HG03432 (cell line): ENCODE measurements at regions not wholly inside any gene's neighbourhood (a gene's known extent, or its start where the extent isn't known, plus 50 kb on each side); places are given as distances from the start of the nearest gene placed in this dataset.
"Not testable (repeated sequence)": the region's sequence is repeated elsewhere in the genome, so short reads cannot be mapped to it uniquely, and the experiment has no call there.

Source experiments
- ATAC-seq: cut with Tn5 transposase; IDR thresholded peaks from one replicate; pipeline ENCODE4 v1.9.1; 2021; ENCODE audit warnings: mild to moderate bottlenecking, moderate library complexity; ENCODE audit not compliant: unreplicated experiment

DNA sequence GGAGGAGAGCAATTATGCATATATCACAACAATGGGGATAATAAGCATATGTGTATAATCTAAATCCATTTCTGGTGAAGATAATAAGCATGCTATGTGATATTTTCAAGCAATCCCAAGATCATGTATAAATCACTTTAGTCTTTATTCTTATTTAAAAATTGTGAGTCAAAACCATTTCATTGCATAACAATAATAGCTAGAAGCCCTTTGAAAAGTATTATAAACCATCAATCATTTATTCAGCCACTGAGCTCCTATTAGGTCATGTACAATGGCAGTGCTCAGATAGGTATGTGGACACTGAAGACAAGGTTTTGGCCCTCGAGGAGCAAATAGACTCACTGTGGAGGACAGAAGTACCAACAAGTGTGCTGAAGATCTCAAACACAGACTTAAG is 113.1 kb downstream of the CDCA7 start:
- no peak for ATAC-seq

DNA sequence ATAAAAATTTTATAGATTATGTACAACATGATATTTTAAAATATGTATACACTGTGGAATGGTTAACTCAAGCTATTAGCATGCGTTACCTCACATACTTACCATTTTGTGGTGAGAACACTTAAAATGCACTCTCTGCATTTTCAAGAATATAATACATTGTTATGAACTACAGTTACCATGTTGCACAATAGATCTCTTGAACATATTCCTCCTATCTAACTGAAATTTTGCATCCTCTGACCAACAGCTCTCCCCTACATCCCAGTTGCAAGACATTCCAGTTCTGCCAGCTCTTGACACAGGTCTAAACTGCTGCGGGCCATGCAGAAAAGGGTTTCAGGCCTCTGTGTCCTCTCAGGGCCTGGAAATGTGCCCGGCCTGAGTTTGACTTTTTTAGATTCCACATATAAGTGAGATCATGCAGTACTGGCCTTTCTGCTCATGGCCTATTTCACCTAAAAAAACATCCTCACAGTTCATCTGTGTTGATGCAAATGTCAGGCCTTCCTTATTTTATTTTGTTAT is 113.7 kb downstream of the CDCA7 start:
- no peak for ATAC-seq

DNA sequence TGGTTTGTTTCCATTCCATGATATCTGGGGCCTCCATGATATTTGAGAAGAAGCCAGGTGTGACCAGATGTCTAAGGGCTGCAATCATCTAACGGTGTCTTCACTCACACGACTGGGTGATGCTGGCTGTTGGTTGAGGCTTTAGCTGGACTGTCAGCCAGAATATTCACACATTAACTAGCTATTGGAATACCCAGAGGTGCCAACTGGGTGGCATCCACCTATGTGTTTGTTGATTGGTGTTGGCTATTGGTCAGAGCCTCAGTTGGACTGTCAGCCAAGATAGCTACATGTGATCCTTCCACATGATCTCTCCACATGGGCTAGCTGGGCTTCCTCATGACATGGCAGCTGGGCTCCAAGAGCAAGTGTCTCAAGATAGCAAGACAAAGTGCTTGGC is 117.4 kb downstream of the CDCA7 start:
- no peak for ATAC-seq

DNA sequence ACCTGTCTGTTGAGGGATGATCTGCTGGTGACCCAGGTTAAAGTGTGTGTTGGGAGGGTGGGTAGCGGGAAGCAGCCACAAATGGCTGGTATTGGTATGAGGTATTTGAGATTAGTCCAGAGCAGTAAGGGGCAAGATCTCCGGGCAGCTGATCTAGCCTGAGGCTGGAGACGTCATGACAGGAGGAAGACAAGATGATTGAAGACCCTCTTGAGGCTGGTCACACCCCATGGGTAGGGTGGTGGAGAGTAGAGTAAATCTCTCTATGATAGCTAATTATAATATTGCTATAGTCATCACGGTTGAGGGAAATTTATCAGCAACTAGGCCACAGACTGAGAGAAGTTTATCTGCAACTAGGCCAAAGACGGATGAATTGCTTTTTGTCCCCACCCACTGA is 128.5 kb downstream of the CDCA7 start:
- ATAC-seq = no peak

DNA sequence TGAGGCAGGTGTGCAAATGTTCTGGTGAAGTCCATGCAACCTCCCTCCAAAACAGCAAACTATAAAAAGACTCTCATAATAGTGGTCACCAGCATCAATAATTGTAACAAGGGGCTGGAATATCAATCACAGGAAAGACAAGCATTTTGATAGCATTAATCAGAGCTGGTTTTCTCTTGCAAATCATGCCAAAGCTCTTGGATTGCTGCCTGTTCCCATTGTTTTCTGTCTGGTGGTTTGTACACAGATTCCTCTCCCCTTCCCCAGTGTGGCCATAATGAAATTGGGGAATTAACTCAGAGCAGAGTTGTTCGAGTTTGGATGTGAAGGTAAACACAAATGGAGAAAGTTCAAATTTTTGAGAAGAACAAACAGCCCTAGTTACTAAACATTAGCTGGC is 134.2 kb downstream of the CDCA7 start:
- no peak for ATAC-seq

DNA sequence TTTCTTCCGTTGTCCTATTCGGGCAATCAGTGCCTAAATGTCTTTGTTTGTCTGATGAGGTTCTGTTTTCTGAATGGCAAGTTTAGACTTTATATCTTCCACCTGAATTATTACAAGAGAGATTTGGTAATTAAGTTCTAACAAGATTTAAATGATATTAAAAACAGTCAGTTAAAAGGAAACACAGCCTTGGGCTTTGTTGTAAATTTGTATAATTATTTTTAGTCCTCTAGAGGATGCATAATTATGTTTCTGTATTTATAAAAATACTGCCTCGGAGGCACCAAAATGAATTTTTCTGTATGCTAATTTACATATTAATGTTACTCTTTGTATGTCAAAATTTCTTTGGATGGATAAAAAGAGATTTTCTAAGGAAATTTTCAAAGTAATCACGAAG is 136.7 kb downstream of the CDCA7 start:
- no peak for ATAC-seq

DNA sequence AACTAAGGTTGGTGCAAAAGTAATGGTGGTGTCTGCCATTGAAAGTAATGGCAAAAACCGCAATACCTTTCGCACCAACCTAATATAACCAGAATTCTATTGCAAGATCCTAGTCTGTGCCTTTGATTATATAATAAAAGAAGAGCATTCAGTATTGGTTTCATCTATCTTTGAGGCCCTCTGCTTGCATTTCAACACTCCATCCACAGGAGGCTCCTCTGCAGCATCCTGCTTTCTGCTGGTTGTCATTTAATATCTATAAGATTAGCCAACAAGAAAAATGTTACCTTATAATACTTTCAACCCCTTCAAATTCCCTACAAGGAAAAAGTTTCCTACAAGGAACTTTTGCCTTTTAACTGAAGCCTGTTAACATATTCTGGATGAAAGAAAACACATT is 139.2 kb downstream of the CDCA7 start:
- no peak for ATAC-seq

DNA sequence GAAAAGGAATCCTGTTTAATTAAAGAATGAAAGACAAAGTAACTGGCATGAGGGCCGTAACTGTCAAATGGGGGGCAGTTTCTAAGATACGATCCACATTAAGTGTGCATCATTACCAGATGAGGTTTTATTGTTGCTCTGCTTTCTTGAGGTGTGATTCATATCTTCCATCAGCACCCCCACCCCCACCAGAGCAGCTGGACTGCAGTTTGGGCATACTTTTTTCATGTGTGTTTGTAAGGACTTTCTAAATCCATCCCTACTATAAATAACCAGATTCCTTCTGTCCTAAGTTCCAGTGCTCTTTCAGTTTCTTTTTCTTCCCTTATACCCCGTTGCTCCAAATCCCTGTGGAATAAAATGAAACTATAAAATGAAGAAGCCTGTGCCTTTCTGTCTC is 142.1 kb downstream of the CDCA7 start:
- ATAC-seq = no peak

DNA sequence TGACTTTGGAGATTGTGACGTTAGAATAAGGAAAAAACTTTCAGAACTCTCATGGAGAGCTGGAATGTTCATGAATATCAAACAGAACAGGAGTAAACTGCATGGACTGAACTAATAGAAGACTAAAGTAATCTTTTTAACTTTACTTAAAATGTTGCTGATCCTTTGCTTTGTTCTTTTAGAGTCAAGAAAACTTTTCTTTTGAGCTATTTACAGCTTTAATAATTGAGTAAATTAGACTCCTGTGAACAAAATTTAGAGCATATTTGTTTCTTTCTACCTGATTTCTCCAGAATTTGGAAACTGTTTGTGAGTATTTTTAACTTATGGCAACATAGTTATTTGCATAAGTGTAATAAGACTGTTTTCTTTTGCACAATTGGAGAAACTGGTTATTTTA is 146.3 kb downstream of the CDCA7 start:
- ATAC-seq = no peak

DNA sequence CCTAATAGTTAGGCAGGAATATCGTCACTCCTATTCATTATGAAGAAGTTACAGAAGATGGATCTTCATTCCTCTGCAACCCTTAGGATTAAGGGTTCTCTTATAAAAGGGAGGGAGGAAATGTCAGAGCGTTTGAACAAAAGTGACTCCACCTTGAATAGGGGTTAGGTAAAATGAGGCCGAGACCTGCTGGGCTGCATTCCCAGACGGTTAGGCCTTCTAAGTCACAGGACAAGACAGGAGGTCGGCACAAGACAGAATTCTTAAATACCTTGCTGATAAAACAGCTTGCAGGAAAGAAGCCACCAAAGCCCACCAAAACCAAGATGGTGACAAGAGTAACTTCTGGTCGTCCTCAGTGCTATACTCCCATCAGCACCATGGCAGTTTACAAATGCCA is 147.6 kb downstream of the CDCA7 start:
- no peak for ATAC-seq

DNA sequence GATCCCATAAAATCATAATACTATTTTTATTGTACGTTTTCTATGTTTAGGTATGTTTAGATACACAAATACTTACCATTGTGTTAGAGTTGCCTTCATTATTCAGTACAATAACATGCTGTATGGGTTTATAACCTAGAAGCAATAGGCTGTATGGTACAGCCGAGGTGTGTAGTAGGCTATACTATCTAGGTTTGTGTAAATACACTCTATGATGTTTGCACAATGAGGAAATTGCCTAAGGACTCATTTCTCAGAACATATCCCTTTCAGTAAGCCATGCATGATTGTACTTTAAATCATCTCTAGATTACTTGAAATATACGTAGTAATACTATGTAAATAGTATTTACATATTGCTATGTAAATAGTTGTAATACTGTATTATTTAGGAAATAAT is 156.7 kb downstream of the CDCA7 start:
- no peak for ATAC-seq

DNA sequence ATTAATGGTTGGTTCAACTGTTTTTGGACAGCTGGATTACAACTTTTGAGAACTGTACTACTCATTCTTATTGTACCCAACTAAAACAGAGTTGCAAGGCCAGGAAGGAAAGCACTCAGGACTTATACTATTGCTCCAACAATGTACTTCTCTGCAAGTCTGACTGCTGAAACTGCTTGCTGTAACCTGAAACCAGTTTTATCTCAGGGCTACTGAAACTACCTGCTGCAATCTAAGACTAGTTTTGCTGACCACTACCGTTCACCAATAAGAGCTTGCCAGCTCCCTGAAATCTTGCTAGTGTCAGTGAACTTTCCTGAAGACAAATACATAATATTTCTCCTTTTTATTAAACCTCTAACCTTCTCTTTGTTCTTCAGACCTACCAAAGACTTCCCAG is 157.3 kb downstream of the CDCA7 start:
- no peak for ATAC-seq

DNA sequence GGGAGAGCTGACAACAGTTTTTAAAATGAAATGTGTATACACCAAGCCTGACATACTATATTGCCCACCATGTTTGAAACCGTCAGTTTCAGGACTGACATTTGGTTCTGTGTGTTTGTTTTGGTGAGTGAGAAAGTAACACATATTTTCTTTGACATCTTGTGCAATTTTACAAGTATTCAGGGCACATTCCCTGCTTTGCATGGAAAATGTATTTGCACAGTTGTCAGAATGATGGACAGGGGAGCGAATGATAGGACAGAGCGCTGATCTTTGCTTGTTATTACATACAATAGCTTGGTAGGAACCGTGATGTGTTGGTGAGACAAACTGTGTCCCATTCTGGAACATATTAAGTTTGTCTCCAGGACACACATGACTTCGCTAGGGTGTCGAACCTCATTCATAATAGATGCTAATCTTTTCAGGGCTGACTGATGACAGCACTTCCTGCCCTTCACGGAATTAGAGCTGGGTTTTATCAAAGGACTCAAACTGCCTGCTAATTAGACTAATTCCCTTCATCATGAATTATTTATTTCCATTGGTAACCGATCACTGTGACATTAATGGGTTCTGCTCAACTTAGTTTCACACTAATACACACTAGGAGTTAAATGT is 158.5 kb downstream of the CDCA7 start:
- ATAC-seq = no peak

DNA sequence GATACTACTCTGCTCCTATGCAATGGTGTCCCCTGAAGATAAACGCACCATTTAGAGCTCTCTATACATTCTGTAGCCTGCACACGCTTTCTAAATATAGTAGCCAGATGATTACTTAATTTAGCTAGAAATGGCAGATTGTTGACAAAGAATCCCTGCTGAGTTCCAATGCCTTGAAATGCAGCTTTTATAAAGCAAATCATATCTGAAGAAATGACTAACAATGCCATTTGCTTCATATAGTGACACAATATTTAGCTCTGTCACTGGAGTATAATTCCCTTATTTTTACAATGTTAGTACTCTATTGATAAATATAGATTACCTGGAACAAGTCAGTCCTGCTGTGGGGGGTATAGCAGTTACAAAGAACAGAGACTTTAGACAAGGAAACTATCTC is 166.2 kb downstream of the CDCA7 start:
- no peak for ATAC-seq

DNA sequence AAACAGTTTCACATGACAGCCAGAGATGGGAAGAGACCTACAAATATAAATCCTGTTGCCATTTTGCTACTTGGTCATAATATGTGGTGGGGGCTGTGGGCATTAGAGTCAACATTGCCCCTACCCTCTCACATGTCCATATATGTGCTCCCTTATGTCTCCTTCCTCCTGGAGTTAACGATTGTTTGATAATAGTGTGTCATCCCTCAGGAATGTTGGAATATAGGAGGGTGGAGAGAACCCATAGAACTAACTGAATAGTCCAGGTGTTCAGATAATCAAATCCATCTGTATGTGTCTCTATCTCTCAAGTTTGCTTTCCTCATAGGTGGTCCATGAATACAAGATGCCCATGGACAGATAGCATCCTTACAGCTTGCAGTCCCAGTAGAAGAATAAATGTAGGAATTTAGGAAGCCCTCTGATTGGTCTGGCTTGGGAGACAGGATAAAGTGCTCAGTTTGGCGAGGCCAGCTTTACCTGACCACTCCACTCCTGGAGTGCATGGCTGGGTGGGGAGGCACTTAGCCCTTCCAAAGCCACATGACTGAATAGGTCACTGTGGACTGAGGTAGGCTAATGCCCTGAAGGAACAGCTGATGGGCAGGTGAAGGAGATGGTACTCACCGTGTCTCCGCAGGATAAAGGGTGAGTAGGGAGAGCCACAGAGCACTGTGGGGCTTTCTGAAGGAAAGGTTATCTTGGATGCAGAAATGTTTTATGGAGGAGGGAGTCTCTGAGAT is 166.9 kb downstream of the CDCA7 start:
- ATAC-seq = no peak

DNA sequence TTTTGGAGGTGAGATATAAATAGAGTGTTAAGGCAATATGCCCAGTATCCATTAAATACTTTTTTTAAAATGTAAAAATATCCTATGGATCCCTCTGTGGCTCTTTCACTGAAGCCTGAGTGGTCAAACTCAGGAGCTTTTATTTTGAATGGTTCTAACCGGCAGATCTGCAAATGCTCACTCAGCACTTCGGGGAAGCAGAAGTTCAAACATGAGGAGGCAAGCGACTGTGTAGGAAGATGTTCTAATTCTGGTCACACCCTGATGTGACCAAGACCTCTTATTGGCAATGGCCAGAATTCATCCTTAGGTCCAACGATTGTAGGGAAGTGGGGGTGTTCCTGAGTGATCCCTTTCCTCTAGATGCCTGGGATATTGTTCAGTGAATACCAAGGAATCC is 168.8 kb downstream of the CDCA7 start:
- no peak for ATAC-seq

DNA sequence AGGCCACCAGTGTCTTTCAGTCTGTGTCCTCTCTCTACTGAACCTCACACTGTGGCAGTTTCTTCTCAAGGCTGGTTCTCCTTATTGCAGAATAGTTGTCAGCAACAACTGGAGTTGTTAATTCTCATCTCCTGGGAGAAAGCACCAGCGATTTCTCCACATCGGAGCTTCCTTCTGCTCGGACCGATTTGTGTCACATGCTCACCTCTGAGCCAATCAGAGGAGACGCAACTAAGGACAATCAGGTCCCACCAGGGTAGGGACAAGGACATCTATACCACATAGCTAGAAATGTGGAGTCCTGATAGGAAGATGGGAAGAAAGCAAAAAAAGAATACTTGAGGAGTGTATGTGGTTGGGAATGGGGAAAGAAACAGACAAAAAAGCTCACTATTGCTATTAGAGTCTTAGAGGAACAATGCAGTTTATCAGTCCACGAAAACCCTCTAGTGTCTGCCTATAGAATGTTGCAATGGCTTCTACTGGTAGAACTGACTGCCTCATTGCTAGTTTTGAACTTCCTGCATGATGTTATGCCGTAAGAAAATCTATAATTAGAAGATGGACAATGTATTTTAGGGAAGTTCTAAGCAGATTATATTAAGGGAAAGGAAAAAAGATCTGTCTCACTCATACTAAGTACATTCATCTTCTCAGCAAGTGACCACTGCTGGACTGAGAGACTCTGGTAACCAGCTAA is 169.7 kb downstream of the CDCA7 start:
- no peak for ATAC-seq

DNA sequence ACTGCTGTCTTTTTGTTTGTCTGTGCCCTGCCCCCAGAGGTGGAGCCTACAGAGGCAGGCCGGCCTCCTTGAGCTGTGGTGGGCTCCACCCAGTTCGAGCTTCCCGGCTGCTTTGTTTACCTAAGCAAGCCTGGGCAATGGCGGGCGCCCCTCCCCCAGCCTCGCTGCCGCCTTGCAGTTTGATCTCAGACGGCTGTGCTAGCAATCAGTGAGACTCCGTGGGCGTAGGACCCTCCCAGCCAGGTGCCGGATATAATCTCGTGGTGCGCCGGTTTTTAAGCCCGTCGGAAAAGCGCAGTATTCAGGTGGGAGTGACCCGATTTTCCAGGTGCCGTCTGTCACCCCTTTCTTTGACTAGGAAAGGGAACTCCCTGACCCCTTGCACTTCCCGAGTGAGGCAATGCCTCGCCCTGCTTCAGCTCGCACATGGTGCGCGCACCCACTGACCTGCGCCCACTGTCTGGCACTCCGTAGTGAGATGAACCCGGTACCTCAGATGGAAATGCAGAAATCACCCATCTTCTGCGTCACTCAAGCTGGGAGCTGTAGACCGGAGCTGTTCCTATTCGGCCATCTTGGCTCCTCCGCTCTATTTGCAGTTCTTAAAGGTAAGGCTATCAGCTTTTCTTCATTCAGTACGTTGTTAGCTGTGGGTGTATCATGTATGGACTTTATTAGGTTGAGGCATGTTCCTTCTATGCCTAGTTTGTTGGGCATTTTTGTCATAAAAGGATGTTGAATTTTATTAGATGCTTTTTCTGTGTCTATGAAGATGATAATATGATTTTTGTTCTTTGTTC is 178.3 kb downstream of the CDCA7 start:
- not testable (repeated sequence) for ATAC-seq

DNA sequence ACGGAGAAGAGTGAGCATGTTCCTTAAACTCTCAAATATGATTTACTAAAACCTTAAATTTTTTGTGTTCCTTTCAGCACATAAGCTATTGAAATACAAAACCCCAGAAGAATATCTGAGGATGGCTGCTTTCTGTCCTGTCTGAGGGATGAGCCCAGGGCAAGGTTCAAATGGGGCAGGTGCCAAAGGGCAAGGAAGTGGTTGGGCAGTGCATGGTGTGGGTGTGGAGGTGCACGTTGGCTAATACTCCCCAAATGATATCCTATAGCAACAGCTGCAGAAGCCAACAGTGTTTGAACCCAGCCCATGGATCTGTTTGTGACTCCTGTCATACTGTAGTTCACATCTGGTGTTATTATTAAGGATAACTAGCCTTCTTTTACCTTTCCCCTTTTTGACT is 183.0 kb downstream of the CDCA7 start:
- no peak for ATAC-seq

DNA sequence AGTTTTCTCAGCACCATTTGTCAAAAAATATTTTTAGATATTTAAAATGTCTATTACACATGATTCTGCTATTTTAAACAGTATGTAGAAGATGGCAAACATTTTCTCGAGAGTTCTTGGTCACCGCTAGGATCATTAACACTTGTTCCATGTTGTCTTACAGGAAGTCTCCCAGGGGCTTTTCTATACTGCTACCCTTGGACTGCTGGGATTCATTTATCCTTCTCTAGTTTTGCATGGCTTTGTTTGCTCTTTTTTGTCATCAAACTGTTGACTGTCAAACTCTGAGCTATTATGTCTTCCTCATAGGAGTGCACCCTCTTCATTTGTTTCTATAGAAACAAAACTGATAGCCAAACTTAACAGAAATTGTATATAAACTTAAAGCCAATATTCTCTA is 184.9 kb downstream of the CDCA7 start:
- ATAC-seq = no peak

DNA sequence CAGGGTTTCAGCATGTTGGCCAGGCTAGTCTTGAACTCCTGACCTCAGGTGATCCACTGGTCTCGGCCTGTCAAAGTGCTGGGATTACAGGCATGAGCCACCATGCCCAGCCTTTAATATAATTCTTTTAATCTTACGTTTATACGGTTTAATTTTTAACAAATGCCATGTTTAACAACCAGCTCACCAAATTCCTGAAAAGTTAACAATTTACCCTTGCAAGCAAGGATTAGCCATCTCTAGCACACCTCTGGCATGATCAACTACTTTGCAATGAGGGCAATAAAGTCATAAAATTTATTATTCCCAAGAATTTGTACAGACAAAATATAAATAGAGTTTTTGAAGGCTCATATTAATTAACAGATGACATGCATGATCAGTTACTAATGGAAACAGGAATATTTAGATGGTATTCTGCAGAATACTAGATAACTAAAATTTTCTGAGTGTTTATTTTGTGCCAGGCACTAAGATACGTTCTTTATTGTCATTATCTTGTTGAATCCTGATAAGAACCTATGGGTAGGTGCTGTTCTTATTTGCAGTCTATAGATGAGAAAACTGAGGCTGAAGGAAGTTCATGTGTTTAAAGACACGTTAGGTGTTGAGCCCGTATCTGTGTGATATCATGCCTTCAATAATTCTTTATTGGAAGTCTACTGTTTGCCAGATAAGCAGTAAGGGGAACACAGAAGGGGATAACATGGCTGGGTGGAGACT is 190.1 kb downstream of the CDCA7 start:
- ATAC-seq = no peak
